ENCODE measurements at regions not wholly inside any gene's neighbourhood (a gene's known extent, or its start where the extent isn't known, plus 50 kb on each side); places are given as distances from the start of the nearest gene placed in this dataset.

DNA sequence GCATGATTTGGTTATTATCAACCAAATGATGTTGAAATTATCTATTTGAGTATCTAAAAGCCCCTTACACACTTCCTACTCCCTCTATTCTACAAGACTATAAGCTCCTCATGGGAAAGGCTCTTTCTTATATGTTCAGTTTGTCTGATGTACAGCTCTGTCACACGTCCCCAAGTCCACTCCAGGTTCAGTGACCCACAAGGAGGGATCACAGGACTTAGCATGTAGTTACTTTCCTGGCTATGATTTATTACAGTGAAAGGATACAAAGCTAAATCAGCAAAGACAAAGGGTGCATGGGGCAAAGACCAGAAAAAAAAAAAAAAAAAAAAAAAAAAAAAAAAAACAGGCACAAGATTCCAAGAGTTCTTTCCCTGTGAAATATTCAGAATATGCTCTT lies 125.6 kb upstream of the TMEM106B start:
- DNase-seq, result no peak

DNA sequence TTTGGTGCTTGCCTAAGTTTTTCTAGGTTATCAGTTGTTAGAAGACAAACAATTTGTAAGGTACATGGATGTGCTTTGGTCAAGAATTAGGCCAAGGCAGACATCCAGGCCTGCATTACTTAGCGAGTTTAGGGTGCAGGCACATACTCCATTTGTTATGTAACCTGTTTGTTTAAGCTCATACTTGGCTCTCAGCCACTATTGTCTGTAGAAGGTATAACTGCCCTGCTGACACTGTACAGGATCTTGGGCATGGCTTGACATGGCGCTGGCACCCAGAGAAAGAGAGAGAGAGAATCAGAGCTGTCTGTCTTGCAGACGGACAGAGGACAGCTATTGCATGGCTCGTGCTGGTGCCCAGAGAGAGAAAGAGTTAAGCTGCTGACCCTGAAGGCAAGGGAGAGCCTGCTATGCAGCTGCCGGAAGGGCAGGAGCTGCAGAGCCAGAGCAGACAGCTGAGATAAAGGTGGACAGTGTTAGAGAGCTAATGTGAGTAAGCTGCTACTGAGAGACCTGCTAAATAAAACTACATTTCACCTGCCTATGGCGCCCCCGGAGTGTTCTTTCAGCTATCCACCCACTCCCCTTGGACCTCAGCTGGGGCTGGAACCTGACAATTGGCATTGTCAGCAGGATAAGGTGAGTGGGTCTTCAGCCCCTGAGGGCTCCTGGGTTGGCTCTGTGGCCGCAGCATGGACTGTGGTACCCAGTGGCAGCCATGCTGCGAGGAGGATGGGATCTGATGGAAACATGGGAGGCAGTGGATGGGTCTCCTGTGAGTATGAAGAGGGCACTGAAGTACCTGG lies 120.9 kb upstream of the TMEM106B start:
- no peak for DNase-seq

- DNase-seq, result no peak
Observed at GRCh38 chr7:12090757-12091221, 120.3 kb upstream of the TMEM106B start.

DNA sequence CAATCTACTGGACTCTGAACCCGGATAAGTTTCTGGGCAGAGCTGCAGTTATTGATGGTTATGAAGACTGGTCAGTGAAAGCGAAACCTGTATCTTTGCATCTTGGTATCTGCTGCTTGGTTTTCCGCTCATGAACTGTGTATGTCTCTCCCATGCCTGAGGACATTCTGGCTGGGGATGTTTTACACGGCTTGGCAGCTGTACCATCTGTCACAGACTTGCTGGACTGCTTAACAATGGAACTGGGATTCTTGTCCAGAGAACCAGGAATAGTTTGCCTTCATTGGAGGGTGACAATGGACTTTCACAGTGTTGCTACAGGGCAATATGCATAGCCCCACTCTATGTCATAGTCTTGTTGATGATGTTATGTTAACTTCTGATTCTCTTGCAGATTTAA lies 119.9 kb upstream of the TMEM106B start:
- DNase-seq, result peak; percentile 34

DNA sequence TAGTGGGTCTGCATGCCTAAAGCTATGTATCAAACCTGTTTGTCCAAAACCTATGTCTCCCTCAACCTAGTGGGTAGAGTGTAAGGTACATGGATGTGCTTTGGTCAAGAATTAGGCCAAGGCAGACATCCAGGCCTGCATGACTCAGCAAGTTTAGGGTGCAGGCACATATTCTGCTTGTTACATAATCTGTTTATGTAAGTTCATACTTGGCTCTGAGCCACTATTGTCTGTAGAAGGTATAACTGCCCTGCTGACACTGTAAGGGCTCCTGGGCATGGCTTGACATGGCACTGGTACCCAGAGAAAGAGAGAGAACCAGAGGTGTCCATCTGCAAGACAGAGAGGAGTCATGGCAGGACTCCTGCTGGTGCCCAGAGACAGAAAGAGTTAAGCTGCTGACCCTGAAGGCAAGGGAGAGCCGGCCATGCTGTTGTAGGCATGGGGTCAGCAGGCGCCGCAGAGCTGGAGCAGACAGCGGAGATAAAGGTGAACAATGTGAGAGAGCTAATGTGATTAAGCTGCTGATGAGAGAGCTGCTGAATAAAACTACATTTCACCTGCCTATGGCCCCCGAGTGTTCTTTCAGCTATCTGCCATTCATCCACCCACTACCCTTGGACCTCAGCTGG lies 118.5 kb upstream of the TMEM106B start:
- no peak for DNase-seq

DNA sequence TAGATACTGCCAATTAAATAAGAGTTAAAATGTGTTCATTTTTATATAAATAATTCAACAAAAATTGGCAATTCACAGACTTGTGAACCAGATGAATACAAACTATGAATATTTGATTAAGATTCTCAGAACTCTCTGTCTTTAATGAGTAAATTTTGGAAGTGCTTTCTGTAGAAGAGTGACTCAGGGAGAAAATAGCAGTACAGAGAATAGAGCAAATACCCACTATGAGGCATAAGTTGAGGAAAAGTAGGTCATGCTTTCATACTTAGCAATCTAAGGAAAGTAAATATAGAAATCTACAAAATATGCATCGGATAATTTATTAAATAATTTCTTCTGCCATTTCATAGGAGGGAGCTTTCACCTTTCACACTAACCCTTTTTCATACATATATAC lies 117.7 kb upstream of the TMEM106B start:
- DNase-seq, result no peak

DNA sequence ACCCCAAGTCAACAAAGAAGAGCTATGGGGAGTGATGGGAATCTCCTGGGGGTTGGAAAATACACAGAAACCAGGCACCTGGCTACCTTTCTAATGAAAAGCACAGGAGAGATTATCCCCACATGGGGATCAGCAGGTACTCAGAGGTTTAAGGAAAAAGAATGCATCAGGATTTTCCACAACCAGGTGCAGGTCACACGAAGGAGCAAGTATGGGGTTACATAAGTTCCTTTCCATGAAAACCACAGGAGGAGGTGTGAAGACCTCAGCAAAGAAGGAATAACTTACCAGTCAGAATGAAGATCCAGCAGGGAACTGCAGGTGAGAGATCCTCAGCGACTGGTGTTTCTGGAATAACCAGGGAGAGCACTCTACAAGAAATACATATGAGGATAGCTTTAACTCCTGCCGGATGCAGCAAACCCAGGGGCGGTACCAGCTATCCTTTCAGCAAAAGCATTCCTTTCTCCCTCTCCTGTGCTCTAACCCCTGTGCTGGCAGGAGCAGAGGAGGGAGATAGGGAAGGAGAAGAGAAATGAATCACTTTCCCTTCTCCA lies 116.7 kb upstream of the TMEM106B start:
- DNase-seq, result no peak

GRCh38 chr7:12102126-12102525 lies 109.0 kb upstream of the TMEM106B start:
- DNase-seq, result no peak

DNA sequence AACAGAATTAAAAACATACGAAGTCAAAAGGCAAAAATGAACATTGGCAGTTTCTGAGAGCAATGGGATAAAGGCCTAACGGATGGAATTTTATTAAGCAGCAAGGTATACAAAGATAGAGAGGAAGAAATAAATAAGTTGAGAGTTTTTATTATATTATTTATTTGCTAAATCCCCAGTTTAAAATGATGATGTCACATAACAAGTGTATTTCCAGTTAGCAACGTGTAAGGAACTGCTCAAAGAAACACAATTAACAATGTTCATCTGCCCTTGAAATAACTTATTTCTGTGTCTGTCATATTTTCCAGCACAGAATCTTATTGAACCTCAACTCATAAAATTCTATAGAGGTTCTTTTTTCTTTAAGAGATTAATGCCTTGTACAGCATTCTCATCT lies 108.6 kb upstream of the TMEM106B start:
- DNase-seq, result no peak

DNA sequence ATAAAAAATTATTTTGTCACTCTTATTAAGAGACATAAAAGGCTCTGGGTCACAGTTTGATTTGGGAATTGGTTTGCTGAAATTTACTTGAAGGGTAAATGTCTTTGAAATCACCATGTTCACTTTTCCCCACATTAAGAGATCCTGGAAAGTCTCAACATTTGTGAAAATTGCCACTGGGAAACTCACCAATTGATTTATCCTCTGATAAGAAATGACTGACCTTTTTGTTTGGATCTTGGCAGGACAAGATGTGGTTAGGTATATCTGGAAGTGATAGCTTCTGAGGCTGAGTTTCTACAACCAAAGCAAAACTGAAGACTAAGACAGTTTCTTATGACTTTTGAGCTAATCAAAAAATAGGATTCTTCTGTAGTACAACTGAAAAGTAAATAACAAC lies 107.1 kb upstream of the TMEM106B start:
- no peak for DNase-seq

DNA sequence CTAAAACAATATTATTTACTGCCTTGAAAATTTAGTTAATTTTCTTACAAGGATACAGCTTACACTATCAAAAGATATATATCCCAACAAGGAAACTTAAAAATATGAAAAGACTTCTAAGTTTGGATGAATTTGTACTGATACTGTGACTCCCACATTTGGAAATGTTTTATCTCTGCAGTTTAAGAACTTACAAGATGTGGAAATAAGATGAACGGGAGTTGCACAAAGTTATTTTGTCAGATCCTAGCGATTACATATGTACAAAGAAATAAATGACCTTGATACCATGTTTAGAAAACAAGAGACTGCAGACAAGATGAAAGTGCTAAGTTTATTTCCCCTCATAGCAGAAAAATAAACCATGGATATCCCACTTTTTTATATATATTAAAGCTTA lies 103.7 kb upstream of the TMEM106B start:
- DNase-seq, result no peak

DNA sequence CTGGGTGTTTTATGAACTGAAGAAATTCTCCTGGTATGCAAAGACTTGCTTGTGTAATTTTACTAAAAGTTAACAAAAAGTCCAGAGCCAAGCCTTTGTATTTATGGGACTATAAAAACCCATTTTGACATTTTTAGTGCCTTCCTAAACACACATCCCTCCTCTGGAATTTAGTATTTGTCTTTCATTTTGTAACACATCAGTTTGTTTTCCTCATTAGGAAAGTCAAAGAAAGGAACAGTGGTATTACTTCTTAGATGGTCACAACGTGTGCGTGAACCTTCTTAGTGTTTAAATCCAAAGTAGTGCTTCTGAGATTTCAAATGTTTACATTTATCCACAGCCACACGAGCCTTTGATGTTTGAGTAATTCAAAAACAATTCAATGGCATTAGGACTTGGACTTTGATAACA lies 103.2 kb upstream of the TMEM106B start:
- no peak for DNase-seq

- DNase-seq, result no peak
Observed at GRCh38 chr7:12110425-12110824, 100.7 kb upstream of the TMEM106B start.

DNA sequence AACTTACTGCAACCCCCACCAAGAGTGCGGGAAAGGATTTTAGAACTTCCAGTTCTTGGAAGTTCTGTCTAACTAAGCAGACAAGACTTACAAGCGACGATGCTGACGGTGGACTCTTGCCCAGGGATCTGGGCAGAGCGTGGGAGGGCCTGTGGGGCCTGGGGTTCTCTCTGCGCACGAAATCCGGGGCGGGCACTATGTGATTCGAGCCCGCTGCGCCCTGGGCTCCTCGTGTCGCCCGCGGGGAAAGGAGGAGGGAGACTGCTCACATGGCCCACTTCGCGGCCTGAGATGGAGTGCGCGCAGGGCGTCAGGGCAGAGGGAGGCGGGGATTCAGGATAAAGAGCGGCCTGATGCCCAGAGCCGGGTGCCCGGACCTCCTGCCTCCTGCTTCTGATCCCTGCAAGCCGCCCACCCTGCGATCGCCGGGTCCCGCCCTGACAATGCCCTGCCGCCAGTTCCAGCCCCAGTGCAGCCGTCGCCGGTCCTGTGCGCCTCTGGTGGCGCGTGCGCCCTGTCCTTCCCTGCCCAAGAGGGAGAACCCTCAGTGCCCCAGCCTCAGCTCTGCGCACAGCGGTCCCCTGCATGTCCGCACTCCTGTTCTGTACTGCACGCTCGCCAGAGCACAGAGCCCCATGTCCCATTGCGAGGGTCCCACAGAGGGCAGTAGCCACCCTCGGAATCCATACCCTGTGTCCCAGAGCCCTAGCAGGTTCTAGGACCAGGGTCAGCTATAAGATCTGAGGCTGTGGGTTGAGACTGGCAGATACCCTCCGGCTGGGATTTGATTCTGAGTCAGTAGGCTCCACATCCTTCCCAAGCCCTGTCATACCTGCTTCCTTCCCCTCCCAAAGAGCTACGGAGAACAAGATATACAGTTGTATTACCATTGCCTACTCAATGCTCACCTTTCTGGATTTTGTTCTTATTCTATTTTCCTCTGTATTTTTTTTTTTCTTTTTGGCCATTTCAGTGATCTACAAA lies 99.4 kb upstream of the TMEM106B start:
- DNase-seq, result peak; percentile 90

DNA sequence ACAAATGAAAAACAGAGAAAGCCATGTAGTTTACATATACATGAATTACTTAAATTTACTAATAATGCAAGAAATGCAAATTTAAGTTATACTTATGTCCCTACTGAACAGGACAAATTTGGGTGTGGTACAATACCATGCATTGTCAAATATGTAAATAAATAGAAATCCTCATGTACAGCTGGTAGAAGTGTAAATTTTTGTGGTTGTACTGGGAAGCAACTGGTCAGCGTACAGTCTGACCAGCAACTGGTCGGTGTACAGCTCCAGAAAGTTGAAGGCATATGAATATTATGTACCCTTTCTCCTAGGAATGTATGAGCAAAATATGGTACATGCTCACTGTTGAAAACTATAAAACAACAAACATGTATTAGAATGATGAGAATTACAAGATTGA lies 93.9 kb upstream of the TMEM106B start:
- no peak for DNase-seq

DNA sequence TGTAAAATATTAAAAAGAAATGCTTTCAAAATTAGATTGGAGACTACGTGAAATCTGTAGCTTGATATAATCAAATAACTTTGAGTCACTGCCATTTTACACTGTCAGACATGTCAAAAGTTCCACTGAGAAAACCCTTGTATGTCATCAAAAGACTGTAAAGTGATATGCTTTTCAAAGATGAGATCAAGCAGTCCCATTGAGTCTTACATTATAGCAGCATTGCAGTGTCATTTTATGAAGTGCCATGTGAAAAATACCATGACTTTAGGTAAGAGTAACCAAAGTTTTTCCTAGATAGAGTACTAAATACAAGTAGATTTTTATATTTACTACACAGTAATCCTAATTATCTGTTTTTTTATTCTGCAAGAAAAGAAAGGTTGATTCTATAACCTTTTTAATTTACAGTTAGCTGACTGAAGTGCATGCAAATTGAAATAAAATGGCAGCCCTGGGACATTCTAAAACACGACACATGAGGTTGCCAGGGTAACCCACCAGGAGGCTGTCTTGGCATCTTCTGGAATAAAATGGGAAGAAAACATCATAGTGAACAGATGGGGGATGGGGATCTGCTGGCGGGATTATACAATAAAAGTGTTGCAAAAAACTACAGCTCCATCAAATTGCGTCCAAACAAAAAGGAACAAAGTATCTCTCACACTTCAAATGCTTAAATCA lies 91.3 kb upstream of the TMEM106B start:
- peak; percentile 28 for DNase-seq

- no peak for DNase-seq
Observed at GRCh38 chr7:12120632-12121031, 90.5 kb upstream of the TMEM106B start.

- DNase-seq, result no peak
Observed at GRCh38 chr7:12123172-12123571, 87.9 kb upstream of the TMEM106B start.

DNA sequence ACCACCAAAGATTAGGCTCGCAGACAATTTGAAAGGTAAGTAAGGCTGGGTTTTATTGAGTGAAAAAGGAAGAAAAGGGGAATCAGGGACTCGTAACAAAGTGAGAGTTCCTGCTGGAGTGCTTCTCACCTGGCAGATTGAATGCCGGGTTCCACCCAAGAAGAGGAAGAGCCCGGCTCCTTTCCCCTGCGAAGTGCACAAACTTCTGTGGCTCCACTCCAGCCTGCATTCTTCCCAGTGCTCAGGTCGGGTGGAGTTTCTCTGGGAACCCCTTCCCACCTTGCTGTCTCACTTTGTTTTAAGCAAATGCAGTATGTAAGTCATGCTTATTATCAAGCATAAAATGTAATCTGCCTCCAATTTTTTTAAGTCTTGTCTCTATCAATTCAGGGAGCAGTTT lies 87.1 kb upstream of the TMEM106B start:
- no peak for DNase-seq

GRCh38 chr7:12127455-12127854 lies 83.6 kb upstream of the TMEM106B start:
- no peak for DNase-seq

- no peak for DNase-seq
Observed at GRCh38 chr7:12130609-12131008, 80.5 kb upstream of the TMEM106B start.

DNA sequence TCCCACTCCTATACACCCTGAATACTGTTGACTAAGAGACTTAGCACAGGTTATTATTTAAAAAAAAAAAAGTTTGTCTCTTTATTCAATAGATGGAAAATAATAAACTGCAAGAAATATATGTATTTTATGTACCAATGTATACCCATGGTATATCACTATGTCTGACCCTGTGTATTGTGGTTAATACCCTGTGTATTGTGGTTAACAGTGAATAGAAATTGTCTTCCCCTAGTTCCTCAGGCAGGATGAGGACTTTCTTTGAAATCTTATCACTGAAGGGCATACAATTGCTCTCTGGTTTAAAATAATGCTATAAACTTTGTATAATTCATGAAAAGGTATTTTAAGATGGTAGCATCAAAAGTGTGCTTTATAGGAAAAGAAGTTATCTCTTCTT lies 80.0 kb upstream of the TMEM106B start:
- no peak for DNase-seq
